ENCODE measurements at regions not wholly inside any gene's neighbourhood (a gene's known extent, or its start where the extent isn't known, plus 50 kb on each side); places are given as distances from the start of the nearest gene placed in this dataset.
A peak's percentile ranks its signal among the peaks of the same experiment; 100 is the strongest.

GRCh38 chr14:38078393-38078792 is 129.3 kb upstream of the SSTR1 start:
- peak; percentile 7 to 26 for DNase-seq
- Histone ChIP-seq H3K4me1 (no peaks in the 10 kb centered on the region), H3K9me3 (no peaks in the 10 kb centered on the region), H3K27ac (no peak overlapping the region), H3K36me3 (no peaks in the 10 kb centered on the region), H3K27me3 (no peaks in the 10 kb centered on the region), H3K4me3 (replicated peaks in 1 of 3) (no peak overlapping the region)
- TF ChIP-seq CTCF (IDR thresholded peaks at IDR 0.05) (no peak), POLR2A (IDR thresholded peaks at IDR 0.05) (no peak)
- 50 to 56% methylated on average over 3 of the region's 3 CpGs for WGBS, 2 donors
- intact Hi-C loops (cut with DNase I) = no loop called here

- Histone ChIP-seq H3K4me1 (no peaks in the 10 kb centered on the region), H3K9me3 (no peaks in the 10 kb centered on the region), H3K36me3 (no peaks in the 10 kb centered on the region), H3K27ac (no peak overlapping the region), H3K27me3 (no peaks in the 10 kb centered on the region), H3K4me3 (replicated peaks in 1 of 3) (no peak overlapping the region)
- TF ChIP-seq CTCF (IDR thresholded peaks at IDR 0.05) = no peak
- no peak for TF ChIP-seq POLR2A (IDR thresholded peaks at IDR 0.05)
- DNase-seq = no peak
- whole genome bisulfite sequencing, 2 donors = 81% methylated on average over 1 of the region's 1 CpG
- intact Hi-C loops (cut with DNase I) = no loop called here
Measured at GRCh38 chr14:38079268-38079667, 128.4 kb upstream of the SSTR1 start.

- no peaks in the 10 kb centered on the region for H3K27me3 ChIP-seq
- no peaks in the 10 kb centered on the region for H3K9me3 ChIP-seq
- intact Hi-C loops (cut with DNase I) = no loop called here
- no peak for DNase-seq
- H3K4me1 ChIP-seq = no peaks in the 10 kb centered on the region
- H3K36me3 ChIP-seq = no peaks in the 10 kb centered on the region
- 64 to 67% methylated on average over 1 of the region's 1 CpG for WGBS, 2 donors
- no peak overlapping the region for H3K4me3 ChIP-seq (replicated peaks in 1 of 3)
- H3K27ac ChIP-seq = no peak overlapping the region
- TF ChIP-seq CTCF (IDR thresholded peaks at IDR 0.05) (no peak), POLR2A (IDR thresholded peaks at IDR 0.05) (no peak)
Measured at GRCh38 chr14:38079886-38080285, 127.8 kb upstream of the SSTR1 start.

GRCh38 chr14:38080696-38081095 is 127.0 kb upstream of the SSTR1 start:
- intact Hi-C loops (cut with DNase I) = no loop called here
- H3K4me1 ChIP-seq = no peaks in the 10 kb centered on the region
- 92 to 96% methylated on average over 2 of the region's 2 CpGs for WGBS, 2 donors
- H3K9me3 ChIP-seq = no peaks in the 10 kb centered on the region
- no peak for DNase-seq
- TF ChIP-seq POLR2A (IDR thresholded peaks at IDR 0.05) = no peak
- TF ChIP-seq CTCF (IDR thresholded peaks at IDR 0.05) = no peak
- H3K27ac ChIP-seq = no peak overlapping the region
- H3K27me3 ChIP-seq = no peaks in the 10 kb centered on the region
- H3K36me3 ChIP-seq = no peaks in the 10 kb centered on the region
- H3K4me3 ChIP-seq (replicated peaks in 1 of 3) = no peak overlapping the region

GRCh38 chr14:38083039-38083438 is 124.7 kb upstream of the SSTR1 start:
- intact Hi-C loops (cut with DNase I) = no loop called here
- H3K27me3 ChIP-seq = no peaks in the 10 kb centered on the region
- TF ChIP-seq POLR2A (IDR thresholded peaks at IDR 0.05) (no peak), CTCF (IDR thresholded peaks at IDR 0.05) (no peak)
- no peaks in the 10 kb centered on the region for H3K36me3 ChIP-seq
- H3K27ac ChIP-seq = no peak overlapping the region
- no peaks in the 10 kb centered on the region for H3K4me1 ChIP-seq
- no peak for DNase-seq
- 58 to 80% methylated on average over 1 of the region's 1 CpG for WGBS, 2 donors
- H3K9me3 ChIP-seq = no peaks in the 10 kb centered on the region
- H3K4me3 ChIP-seq (replicated peaks in 1 of 3) = no peak overlapping the region
